ENCODE measurements at regions not wholly inside any gene's neighbourhood (a gene's known extent, or its start where the extent isn't known, plus 50 kb on each side); places are given as distances from the start of the nearest gene placed in this dataset.

- TF ChIP-seq CTCF (IDR thresholded peaks at IDR 0.05) (no peak), POLR2A (IDR thresholded peaks at IDR 0.05) (no peak)
These were observed 107.2 kb upstream of the SLC25A36 start for GRCh38 chr3:140834266-140835037.

All from uterus (tissue), 2 donors.